GM06990 (cell line): ENCODE measurements at regions not wholly inside any gene's neighbourhood (a gene's known extent, or its start where the extent isn't known, plus 50 kb on each side); places are given as distances from the start of the nearest gene placed in this dataset.

ENCODE experiments used
- DNase-seq: peaks from one replicate; pipeline ENCODE4 v3.0.0-alpha.2; 2011; ENCODE audit not compliant: insufficient read length; ENCODE audit errors: extremely low read depth
- H3K27me3 ChIP-seq: replicated peaks from 2 replicates; pipeline ENCODE4 v1.6.0; 2011; ENCODE audit warnings: low read length; ENCODE audit not compliant: control insufficient read depth, insufficient read depth
- H3K36me3 ChIP-seq: 2 replicates; pipeline ENCODE4 v1.5.1; 2011; ENCODE audit warnings: low read length; ENCODE audit not compliant: control insufficient read depth, insufficient read depth
- H3K4me3 ChIP-seq: replicated peaks from 2 replicates; pipeline ENCODE4 v1.5.1; 2011; ENCODE audit warnings: low read depth, mild to moderate bottlenecking, control low read depth, low read length
- TF ChIP-seq, protein P1 (sequence below): IDR thresholded peaks from 2 replicates; pipeline ENCODE4 v1.5.1; 2011; ENCODE audit warnings: low read length, control low read depth, mild to moderate bottlenecking, inconsistent platforms; ENCODE audit not compliant: insufficient read depth, poor library complexity, severe bottlenecking

DNA sequence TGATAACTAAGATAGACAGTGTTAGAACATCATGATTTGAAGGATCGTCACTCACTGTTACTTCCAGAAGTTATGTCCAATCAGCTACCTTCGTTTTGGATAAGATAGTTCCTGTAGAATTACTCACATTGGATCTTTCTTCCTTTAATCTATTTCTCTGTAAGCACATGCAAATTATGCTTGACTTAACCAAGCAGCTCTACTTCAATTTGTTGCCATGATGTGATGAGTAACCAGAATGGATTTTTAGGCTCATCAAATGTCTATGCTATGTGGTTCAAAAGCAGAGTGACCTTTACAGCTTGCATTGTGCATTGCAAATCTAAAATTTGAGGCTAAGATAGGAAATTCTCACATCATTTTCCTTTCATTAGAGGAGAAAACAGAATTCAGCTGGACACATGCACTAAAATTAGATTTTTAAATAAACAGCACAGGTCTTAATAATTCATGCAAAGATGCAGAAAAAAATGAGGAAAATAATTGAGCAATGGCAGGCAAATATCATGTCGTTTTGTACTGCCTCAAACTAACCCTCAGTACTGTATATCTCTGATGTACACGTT is 76.7 kb upstream of the ZFP64 start:
- Histone ChIP-seq H3K27me3 (no peaks in the 10 kb centered on the region), H3K4me3 (no peak overlapping the region), H3K36me3 (no peaks in the 10 kb centered on the region)
- no peak for DNase-seq
- TF ChIP-seq, protein P1, sequence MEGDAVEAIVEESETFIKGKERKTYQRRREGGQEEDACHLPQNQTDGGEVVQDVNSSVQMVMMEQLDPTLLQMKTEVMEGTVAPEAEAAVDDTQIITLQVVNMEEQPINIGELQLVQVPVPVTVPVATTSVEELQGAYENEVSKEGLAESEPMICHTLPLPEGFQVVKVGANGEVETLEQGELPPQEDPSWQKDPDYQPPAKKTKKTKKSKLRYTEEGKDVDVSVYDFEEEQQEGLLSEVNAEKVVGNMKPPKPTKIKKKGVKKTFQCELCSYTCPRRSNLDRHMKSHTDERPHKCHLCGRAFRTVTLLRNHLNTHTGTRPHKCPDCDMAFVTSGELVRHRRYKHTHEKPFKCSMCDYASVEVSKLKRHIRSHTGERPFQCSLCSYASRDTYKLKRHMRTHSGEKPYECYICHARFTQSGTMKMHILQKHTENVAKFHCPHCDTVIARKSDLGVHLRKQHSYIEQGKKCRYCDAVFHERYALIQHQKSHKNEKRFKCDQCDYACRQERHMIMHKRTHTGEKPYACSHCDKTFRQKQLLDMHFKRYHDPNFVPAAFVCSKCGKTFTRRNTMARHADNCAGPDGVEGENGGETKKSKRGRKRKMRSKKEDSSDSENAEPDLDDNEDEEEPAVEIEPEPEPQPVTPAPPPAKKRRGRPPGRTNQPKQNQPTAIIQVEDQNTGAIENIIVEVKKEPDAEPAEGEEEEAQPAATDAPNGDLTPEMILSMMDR: no peak

DNA sequence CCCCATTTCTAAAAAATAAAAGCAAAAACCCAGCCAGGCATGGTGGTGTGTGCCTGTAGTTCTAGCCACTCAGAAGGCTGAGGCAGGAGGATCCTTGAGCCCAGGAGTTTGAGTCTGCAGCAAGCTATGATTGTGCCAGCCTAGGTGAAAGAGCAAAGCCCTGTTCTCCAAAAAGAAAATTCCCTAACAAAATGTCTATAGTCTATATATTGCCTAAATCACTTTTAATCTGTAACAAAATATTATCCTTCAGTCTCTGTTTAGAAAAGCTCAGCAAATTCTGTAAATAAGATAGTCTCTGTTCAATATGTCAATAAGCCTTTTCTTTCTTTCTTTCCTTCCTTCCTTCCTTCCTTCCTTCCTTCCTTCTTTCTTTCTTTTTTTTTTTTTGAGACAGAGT is 75.8 kb upstream of the ZFP64 start:
- no peak for DNase-seq
- Histone ChIP-seq H3K27me3 (no peaks in the 10 kb centered on the region), H3K4me3 (no peak overlapping the region), H3K36me3 (no peaks in the 10 kb centered on the region)
- TF ChIP-seq, protein P1: no peak

DNA sequence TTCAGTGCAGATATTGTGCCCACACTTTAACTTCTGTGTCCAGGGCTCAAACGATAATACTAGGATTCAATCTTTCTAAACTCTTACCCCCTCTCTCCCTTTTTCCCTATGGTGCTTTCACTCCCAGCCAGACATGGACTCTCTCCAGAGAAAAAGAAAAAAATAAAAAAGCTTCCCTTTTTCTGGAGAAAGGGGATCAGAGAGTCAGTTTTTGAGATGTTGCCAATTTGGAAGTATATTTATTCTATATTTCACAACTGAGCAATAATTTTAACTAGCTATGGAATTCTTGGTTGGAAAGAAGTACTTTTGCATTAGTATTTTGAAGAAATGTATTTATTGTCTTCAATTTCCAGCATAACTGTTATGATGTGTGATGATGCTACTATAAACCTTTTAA is 72.2 kb upstream of the ZFP64 start:
- DNase-seq: no peak
- no peaks in the 10 kb centered on the region for H3K36me3 ChIP-seq
- TF ChIP-seq, protein P1: no peak
- no peak overlapping the region for H3K4me3 ChIP-seq
- no peaks in the 10 kb centered on the region for H3K27me3 ChIP-seq

DNA sequence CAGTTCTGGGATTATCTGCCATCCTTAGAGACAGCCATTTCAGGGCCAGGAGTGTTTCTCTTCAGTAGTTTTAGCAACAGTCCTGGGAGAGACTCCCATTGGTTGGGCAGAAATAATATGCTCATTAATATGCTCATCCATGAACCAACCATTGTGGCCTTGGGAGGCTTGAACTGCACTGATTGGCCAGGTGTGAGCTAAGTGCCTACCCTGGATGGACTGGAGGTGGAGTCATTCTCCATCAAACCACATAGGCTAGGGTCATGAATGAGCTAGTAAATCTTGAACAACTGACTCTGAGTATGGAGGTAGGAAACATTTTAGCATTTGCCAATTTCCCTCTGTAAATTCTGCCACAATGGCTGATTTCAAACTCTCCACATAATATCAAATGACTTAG is 70.2 kb upstream of the ZFP64 start:
- no peak for DNase-seq
- Histone ChIP-seq H3K4me3 (no peak overlapping the region), H3K27me3 (no peaks in the 10 kb centered on the region), H3K36me3 (no peaks in the 10 kb centered on the region)
- TF ChIP-seq, protein P1: no peak

DNA sequence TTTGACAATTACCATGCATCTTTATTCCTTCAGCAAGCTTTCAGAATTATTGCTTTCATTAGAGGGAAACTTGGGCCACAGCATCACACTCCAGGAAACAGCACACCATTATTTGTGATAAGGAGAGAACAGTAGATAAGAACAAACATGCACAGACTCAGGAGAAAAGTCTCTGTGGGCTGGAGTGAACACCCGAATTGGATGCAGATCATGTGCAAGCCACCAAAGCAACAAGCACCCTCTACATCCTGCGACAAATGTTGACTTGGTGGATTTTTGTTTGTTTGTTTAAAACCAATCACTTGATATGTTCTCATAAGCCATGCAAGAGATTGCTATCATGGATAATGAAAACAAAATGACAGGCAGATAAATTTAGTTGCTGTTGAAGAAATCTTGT is 67.7 kb upstream of the ZFP64 start:
- DNase-seq: no peak
- Histone ChIP-seq H3K27me3 (no peaks in the 10 kb centered on the region), H3K4me3 (no peak overlapping the region), H3K36me3 (no peaks in the 10 kb centered on the region)
- TF ChIP-seq, protein P1: no peak

DNA sequence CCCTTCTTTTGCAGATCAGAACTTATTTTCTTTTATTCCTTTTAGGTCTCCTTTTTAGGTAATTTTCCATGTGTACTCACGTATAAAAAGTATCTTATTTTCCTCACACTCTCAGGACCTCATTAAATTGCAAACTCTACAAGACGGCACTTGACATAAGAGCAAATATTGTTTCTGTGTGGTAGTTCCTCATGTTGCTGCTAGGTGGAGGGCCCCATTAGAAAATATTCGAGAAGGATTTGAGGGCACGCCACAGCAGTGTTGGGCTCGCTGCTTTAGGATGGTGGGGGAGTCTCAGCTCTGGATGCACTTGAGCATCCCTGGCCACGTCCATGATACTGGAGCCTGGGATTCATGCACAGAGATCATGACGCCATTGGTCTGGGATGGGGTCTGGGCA is 64.9 kb upstream of the ZFP64 start:
- TF ChIP-seq, protein P1: no peak
- no peaks in the 10 kb centered on the region for H3K36me3 ChIP-seq
- no peak overlapping the region for H3K4me3 ChIP-seq
- no peak for DNase-seq
- no peaks in the 10 kb centered on the region for H3K27me3 ChIP-seq
